ENCODE measurements at regions not wholly inside any gene's neighbourhood (a gene's known extent, or its start where the extent isn't known, plus 50 kb on each side); places are given as distances from the start of the nearest gene placed in this dataset.

- H3K4me1 ChIP-seq (ENCODE audit: control insufficient read depth, insufficient read depth, low read length) = no peaks in the 10 kb centered on the region
- ChIA-PET CTCF (no interaction called here), POLR2A (no interaction called here)
- no peaks in the 10 kb centered on the region for H3K9me3 ChIP-seq (ENCODE audit: control insufficient read depth, insufficient read depth, low read depth, low read length)
- in situ Hi-C loops (cut with HindIII; ENCODE audit: low pct_unique_long_range_greater_than_20kb, low sequenced_read_pairs) = no loop called here
- no peak for DNase-seq (ENCODE audit: low read depth, low spot score)
- ATAC-seq = no peak
- intact Hi-C loops (cut with micrococcal nuclease; ENCODE audit: unreplicated experiment) = no loop called here
- no TSS peak for BruUV-seq (replicated peaks)
- H3K36me3 ChIP-seq (ENCODE audit: control insufficient read depth, insufficient read depth, low read length) = no peaks in the 10 kb centered on the region
- H3K27ac ChIP-seq (ENCODE audit: low read length) = no peak overlapping the region
- TF ChIP-seq SIN3A (IDR thresholded peaks at IDR 0.05; ENCODE audit: borderline replicate concordance, insufficient read depth, low read depth, low read length) (no peak), TCF7L2 (IDR thresholded peaks at IDR 0.05; ENCODE audit: low read depth, low read length) (no peak), POLR2AphosphoS5 (IDR thresholded peaks at IDR 0.05; ENCODE audit: low read depth, low read length) (no peak)
- TF ChIP-seq, protein P1, sequence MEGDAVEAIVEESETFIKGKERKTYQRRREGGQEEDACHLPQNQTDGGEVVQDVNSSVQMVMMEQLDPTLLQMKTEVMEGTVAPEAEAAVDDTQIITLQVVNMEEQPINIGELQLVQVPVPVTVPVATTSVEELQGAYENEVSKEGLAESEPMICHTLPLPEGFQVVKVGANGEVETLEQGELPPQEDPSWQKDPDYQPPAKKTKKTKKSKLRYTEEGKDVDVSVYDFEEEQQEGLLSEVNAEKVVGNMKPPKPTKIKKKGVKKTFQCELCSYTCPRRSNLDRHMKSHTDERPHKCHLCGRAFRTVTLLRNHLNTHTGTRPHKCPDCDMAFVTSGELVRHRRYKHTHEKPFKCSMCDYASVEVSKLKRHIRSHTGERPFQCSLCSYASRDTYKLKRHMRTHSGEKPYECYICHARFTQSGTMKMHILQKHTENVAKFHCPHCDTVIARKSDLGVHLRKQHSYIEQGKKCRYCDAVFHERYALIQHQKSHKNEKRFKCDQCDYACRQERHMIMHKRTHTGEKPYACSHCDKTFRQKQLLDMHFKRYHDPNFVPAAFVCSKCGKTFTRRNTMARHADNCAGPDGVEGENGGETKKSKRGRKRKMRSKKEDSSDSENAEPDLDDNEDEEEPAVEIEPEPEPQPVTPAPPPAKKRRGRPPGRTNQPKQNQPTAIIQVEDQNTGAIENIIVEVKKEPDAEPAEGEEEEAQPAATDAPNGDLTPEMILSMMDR (IDR thresholded peaks at IDR 0.05) = no peak
- TF ChIP-seq, protein P2, sequence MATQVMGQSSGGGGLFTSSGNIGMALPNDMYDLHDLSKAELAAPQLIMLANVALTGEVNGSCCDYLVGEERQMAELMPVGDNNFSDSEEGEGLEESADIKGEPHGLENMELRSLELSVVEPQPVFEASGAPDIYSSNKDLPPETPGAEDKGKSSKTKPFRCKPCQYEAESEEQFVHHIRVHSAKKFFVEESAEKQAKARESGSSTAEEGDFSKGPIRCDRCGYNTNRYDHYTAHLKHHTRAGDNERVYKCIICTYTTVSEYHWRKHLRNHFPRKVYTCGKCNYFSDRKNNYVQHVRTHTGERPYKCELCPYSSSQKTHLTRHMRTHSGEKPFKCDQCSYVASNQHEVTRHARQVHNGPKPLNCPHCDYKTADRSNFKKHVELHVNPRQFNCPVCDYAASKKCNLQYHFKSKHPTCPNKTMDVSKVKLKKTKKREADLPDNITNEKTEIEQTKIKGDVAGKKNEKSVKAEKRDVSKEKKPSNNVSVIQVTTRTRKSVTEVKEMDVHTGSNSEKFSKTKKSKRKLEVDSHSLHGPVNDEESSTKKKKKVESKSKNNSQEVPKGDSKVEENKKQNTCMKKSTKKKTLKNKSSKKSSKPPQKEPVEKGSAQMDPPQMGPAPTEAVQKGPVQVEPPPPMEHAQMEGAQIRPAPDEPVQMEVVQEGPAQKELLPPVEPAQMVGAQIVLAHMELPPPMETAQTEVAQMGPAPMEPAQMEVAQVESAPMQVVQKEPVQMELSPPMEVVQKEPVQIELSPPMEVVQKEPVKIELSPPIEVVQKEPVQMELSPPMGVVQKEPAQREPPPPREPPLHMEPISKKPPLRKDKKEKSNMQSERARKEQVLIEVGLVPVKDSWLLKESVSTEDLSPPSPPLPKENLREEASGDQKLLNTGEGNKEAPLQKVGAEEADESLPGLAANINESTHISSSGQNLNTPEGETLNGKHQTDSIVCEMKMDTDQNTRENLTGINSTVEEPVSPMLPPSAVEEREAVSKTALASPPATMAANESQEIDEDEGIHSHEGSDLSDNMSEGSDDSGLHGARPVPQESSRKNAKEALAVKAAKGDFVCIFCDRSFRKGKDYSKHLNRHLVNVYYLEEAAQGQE (IDR thresholded peaks at IDR 0.05; ENCODE audit: insufficient read depth in 1 of 2, low read depth in 2 of 2, low read length in 1 of 2) = no peak
- H3K27me3 ChIP-seq (ENCODE audit: control insufficient read depth, insufficient read depth, low read length) = no peaks in the 10 kb centered on the region
- H3K4me3 ChIP-seq (ENCODE audit: low read depth in 2 of 2, low read length in 2 of 2) = no peak overlapping the region
Measured at GRCh38 chr11:15544353-15544752, 429.6 kb downstream of the INSC start.

DNA sequence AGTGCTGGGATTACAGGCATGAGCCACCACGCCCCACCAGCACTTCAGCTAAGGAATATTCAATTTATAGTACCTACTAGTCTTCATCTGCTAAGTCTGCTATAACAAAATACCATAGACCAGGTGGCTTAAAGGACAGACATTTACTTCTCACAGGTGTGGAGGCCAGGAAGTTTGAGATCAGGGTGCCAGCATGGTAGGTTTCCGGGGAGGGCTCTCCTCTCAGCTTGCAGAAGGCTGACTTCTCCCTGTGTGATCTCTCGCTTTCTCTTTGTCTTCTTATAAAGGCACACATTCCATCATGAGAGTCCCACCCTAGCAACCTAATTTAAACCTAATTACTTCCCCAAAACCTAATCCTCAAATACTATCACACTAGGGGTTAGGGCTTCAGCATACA lies 433.0 kb downstream of the INSC start:
- CTCF ChIA-PET = no interaction called here
- Histone ChIP-seq H3K9me3 (ENCODE audit: control insufficient read depth, insufficient read depth, low read depth, low read length) (no peaks in the 10 kb centered on the region), H3K4me1 (ENCODE audit: control insufficient read depth, insufficient read depth, low read length) (no peaks in the 10 kb centered on the region), H3K27ac (ENCODE audit: low read length) (no peak overlapping the region), H3K36me3 (ENCODE audit: control insufficient read depth, insufficient read depth, low read length) (no peaks in the 10 kb centered on the region), H3K27me3 (ENCODE audit: control insufficient read depth, insufficient read depth, low read length) (no peaks in the 10 kb centered on the region), H3K4me3 (ENCODE audit: low read depth in 2 of 2, low read length in 2 of 2) (no peak overlapping the region)
- TF ChIP-seq, protein P2 (IDR thresholded peaks at IDR 0.05; ENCODE audit: insufficient read depth in 1 of 2, low read depth in 2 of 2, low read length in 1 of 2) = no peak
- TF ChIP-seq SIN3A (IDR thresholded peaks at IDR 0.05; ENCODE audit: borderline replicate concordance, insufficient read depth, low read depth, low read length) (no peak), POLR2AphosphoS5 (IDR thresholded peaks at IDR 0.05; ENCODE audit: low read depth, low read length) (no peak), TCF7L2 (IDR thresholded peaks at IDR 0.05; ENCODE audit: low read depth, low read length) (no peak)
- TF ChIP-seq, protein P1 (IDR thresholded peaks at IDR 0.05) = no peak
- BruUV-seq (replicated peaks) = no TSS peak
- no peak for DNase-seq (ENCODE audit: low read depth, low spot score)
- no peak for ATAC-seq
- intact Hi-C loops (cut with micrococcal nuclease; ENCODE audit: unreplicated experiment) (no loop called here), in situ Hi-C loops (cut with HindIII; ENCODE audit: low pct_unique_long_range_greater_than_20kb, low sequenced_read_pairs) (no loop called here)
- POLR2A ChIA-PET = no interaction called here

Data from Panc1 (cell line).